GM10266 (cell line): ENCODE measurements at regions not wholly inside any gene's neighbourhood (a gene's known extent, or its start where the extent isn't known, plus 50 kb on each side); places are given as distances from the start of the nearest gene placed in this dataset.
"Not testable (repeated sequence)": the region's sequence is repeated elsewhere in the genome, so short reads cannot be mapped to it uniquely, and the experiment has no call there.

ENCODE experiments used
- DNase-seq: peaks from one replicate; pipeline ENCODE4 v3.0.0; 2012; ENCODE audit errors: extremely low spot score
- TF ChIP-seq, protein P1 (sequence below): IDR thresholded peaks from 2 replicates; pipeline ENCODE4 v1.5.1; 2012; ENCODE audit warnings: mild to moderate bottlenecking, low read depth; ENCODE audit not compliant: control insufficient read depth, insufficient read depth; ENCODE audit errors: missing control alignments

DNA sequence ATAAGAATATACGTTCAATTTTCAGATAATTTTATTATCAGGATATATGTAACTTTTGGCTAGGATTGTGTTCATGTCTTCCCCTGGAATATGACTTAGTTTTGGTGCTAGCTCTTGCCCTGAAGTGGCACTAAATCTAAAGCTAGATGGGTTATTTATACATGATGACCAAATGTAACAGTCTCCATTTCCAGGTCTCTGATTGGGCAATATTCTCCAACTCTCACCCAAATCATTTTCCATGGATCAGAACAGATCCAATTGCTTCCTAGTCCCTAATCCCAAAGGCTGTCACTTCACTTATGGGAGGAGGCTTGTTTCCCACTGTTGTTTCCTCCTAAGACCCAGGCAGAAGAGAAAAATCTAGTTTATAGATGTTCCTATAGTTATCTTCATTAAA lies 274.6 kb upstream of the SLC16A7 start:
- TF ChIP-seq, protein P1, sequence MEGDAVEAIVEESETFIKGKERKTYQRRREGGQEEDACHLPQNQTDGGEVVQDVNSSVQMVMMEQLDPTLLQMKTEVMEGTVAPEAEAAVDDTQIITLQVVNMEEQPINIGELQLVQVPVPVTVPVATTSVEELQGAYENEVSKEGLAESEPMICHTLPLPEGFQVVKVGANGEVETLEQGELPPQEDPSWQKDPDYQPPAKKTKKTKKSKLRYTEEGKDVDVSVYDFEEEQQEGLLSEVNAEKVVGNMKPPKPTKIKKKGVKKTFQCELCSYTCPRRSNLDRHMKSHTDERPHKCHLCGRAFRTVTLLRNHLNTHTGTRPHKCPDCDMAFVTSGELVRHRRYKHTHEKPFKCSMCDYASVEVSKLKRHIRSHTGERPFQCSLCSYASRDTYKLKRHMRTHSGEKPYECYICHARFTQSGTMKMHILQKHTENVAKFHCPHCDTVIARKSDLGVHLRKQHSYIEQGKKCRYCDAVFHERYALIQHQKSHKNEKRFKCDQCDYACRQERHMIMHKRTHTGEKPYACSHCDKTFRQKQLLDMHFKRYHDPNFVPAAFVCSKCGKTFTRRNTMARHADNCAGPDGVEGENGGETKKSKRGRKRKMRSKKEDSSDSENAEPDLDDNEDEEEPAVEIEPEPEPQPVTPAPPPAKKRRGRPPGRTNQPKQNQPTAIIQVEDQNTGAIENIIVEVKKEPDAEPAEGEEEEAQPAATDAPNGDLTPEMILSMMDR = no peak
- no peak for DNase-seq

DNA sequence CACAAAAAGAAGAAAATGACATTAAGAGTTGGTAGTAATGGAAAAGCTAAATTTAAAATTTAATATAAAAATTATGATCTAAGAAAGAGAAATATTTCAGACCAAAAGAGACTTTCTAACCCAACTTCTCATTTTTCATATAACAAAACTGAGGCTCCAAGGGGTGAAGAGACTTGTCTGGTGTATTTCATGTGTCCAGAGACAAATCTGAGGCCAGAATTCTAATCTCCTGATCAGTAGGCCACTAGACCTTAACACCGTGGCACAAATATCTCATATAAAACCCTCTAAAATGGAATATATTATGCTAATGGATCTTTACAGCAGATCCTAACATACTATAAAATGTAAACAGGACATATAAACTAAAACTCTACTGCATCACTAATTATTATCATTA lies 275.7 kb upstream of the SLC16A7 start:
- no peak for DNase-seq

DNA sequence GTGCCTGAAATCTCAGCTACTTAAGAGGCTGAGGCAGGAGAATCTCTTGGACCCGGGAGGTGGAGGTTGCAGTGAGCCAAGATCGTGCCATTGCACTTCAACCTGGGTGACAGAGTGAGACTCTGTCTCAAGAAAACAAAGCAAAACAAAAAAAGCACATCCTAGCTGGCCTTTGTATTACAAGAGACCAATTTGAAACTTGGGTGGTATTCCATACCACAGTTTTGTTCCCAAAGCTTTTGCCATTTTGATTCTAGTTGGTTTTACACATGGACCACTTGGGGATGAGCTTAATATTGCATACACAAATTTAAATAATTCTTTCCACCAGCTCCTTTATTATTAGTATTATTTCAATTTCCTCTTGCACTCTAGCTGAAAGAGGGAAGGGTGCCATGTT lies 276.9 kb upstream of the SLC16A7 start:
- DNase-seq = no peak
- TF ChIP-seq, protein P1 = no peak

More for the DNA sequence above, 275.7 kb upstream of the SLC16A7 start:
- TF ChIP-seq, protein P1 = no peak

DNA sequence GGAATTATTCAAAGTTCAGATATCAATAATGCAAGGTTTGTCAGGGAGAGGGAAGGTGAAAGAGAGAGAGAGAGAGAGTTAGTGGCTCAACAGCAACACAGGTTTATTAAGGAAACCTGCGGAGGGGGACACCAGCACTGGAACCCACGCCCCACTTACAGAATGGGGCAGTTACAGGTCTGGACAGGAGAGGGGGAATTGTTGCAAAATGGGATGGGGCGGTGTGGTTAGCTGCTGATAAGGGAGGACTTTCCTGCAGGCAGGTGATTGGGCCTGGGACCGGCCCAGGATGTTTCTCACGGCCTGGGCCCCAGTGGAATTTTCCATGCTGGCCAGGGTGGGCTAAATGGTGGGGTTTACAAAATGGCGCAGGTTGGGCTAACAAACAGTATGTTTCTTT lies 278.2 kb upstream of the SLC16A7 start:
- TF ChIP-seq, protein P1 = no peak
- DNase-seq = no peak

DNA sequence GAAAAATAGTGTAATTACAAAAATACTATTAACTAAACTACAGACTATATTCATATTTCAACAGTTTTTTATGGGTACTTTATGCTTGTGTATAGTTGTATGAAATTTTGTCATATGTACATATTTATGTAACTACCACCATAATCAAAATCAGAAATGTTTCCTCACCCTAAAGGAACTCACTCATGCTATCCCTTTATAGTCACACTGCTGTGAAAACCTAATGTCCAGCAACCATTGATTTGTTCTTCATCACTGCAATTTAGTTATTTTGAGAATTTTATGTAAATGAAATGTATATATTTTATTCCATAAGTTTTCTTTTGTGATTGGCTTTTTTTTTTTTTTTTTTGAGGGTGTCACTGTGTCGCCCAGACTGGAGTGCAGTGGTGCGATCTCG lies 278.9 kb upstream of the SLC16A7 start:
- TF ChIP-seq, protein P1 = no peak

DNA sequence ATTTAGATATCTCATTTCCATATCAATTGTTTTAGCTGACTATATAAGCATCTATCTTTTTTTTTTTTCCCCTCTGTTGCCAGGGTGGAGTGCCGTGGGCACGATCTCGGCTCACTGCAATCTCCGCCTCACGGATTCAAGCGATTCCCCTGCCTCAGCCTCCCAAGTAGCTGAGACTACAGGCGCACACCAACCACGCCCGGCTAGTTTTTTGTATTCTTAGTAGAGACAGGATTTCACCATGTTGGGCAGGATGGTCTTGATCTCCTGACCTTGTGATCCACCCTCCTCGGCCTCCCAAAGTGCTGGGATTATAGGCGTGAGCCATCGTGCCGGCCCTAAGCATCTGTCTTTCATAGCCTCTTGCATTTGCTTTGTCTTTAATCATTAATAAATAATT lies 279.5 kb upstream of the SLC16A7 start:
- DNase-seq = not testable (repeated sequence)

More for the DNA sequence above, 278.9 kb upstream of the SLC16A7 start:
- DNase-seq = no peak

DNA sequence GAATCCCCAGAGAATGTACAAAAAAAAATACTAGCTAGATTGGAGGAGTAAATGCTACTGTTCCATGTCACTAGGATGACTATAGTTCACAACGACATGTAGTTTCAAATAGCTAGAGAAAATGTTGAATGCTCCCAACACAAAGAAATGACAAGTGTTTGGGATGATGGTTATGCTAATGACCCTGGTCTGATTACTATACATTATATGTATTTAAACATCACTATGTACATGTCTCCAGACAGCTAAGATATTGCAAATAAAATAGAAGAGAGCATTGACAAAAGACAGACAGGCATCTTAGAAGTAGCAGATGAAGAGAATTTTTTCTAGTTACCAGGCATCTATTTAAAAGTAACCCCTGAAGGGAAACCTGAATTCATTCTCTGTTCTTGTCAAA lies 281.6 kb upstream of the SLC16A7 start:
- DNase-seq = no peak
- TF ChIP-seq, protein P1 = no peak

DNA sequence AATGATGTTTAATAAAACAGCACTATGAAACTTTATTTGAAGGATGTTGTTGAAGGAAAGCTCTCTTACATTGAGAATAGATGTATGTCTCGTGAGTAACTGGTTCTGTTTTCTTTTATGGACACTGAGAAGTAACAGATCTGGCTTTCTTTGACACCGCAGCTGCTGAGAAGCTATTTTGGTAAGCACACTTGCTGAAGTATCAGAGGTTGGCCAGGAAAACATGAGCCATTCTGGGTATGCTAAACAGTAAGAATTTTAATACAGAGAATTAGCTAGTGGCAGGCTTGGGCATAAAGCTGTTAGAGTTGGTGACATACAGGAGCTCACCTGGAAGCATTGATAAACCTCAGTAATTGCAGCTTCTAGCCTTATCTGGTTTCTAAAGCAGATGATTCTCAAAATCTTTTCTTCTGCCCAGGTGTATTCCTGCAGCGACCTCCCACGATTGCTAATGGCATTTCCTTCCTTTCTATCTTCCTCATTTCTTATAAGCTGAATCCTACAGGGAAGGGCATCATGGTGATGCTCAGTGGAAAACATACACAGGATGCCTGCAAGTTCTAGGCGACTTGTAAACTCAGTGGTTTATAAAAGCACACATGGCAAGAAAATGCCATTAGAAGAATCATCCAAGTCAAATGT lies 291.6 kb upstream of the SLC16A7 start:
- DNase-seq = no peak
- TF ChIP-seq, protein P1 = no peak
